Stimulated activated naive B cell treated with anti-CD40 and anti-IgM and Interleukin-4, amounts not matched to agents 10 μg/mL and 1 μg/mL and 100 μg/mL, for 72 hours (primary cell): ENCODE measurements at regions not wholly inside any gene's neighbourhood (a gene's known extent, or its start where the extent isn't known, plus 50 kb on each side); places are given as distances from the start of the nearest gene placed in this dataset.
"Not testable (repeated sequence)": the region's sequence is repeated elsewhere in the genome, so short reads cannot be mapped to it uniquely, and the experiment has no call there.

Source experiments
- ATAC-seq, 2 donors: fragments of 150-1000 bp; cut with Tn5 transposase; replicated peaks; 2 replicates each; pipeline ENCODE4 v1.10.0; 2021; ENCODE audit warnings: moderate library complexity in 1 of 2
- DNase-seq: peaks from one replicate; pipeline ENCODE4 v3.0.0; 2021
- H3K27ac Mint-ChIP-seq: one replicate; pipeline ENCODE4 v1.8.0; 2022; ENCODE audit warnings: mild to moderate bottlenecking, mixed read lengths
- H3K27me3 Mint-ChIP-seq, 2 donors: one replicate each; pipeline ENCODE4 v1.8.0; 2022; ENCODE audit warnings: mixed read lengths in 2 of 2
- H3K36me3 Mint-ChIP-seq, 2 donors: one replicate each; pipeline ENCODE4 v1.8.0; 2022; ENCODE audit warnings: mixed read lengths in 2 of 2, mild to moderate bottlenecking in 1 of 2
- H3K4me1 Mint-ChIP-seq, 2 donors: one replicate each; pipeline ENCODE4 v1.8.0; 2022; ENCODE audit warnings: mixed read lengths in 2 of 2, mild to moderate bottlenecking in 1 of 2
- H3K4me3 Mint-ChIP-seq, 2 donors: one replicate each; pipeline ENCODE4 v1.8.0; 2022; ENCODE audit warnings: mild to moderate bottlenecking in 2 of 2, mixed read lengths in 2 of 2, moderate library complexity in 1 of 2
- H3K9me3 Mint-ChIP-seq, 2 donors: one replicate each; pipeline ENCODE4 v1.8.0; 2022; ENCODE audit warnings: mixed read lengths in 2 of 2, mild to moderate bottlenecking in 1 of 2

DNA sequence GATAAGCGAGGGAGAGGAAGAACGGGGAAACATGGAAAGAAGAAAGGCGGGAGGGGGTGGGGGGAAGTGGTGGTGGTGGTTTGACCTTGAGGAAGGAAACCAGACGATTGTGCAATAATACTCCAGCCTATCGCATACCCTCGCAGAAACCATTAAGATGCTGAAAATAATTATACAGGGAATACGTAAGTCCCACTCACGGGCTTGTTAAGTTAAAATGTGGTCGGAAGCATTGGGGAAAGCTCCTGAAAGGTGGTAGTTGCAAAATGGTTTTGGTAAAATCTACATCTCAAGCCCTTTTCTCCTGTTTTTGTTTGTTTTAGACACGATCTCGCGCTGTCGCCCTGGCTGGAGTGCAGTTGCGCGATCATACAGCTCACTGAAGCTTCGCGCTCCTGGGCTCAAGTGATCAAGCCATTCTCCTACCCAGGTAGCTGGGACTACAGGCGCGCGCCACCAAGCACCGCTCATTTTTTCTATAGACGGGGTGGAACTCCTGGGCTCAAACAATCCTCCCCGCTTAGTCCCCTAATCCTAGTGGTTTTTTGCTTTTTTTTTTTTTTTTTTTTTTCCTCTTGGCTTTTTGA is 128.9 kb upstream of the ZNF184 start:
- H3K36me3 Mint-ChIP-seq: peaks cover 0 to 6% of the 10 kb centered on the region in 2 donors
- peaks cover 0 to 8% of the 10 kb centered on the region in 2 donors for H3K4me1 Mint-ChIP-seq
- no peak for DNase-seq
- H3K27ac Mint-ChIP-seq: no peak overlapping the region
- H3K4me3 Mint-ChIP-seq: no peak overlapping the region
- H3K27me3 Mint-ChIP-seq: peaks cover 62 to 76% of the 10 kb centered on the region in 2 donors
- H3K9me3 Mint-ChIP-seq: peaks cover 0 to 1% of the 10 kb centered on the region in 2 donors
- ATAC-seq: no peak

DNA sequence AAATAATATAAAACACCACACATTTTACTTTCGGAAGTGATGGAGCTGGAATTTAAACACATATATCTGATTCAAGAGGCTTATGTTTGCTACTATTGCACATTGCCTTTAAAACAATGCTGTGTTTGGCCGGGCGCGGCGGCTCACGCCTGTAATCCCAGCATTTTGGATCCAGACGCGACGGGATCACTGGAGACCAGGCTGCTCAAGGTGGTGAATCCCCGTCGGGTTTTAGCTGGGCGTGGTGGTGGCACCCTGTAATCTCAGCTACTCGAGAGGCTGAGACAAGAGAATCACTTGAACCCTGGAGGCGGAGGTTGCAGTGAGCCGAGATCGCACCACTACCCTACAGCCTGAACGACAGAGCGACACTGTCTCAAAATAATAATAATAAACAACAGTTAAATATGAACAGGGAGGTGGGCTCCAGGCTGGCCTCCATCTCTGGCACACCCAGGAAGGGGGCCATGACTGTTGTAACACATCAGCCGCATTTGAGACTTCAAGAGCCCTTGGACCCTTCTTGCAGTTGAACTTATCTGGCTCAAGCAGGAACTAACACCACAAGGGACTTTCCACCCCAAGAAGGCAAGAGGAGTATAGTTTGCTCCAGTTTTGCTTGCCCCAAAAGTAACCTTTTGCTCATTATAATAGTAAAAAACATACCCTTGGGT is 127.1 kb upstream of the ZNF184 start:
- no peak overlapping the region for H3K27ac Mint-ChIP-seq
- DNase-seq (no peak), ATAC-seq (no peak)
- H3K4me3 Mint-ChIP-seq: no peak overlapping the region
- peaks cover 0 to 1% of the 10 kb centered on the region in 2 donors for H3K9me3 Mint-ChIP-seq
- H3K27me3 Mint-ChIP-seq: peaks cover 59 to 68% of the 10 kb centered on the region in 2 donors
- H3K4me1 Mint-ChIP-seq: peaks cover 0 to 2% of the 10 kb centered on the region in 2 donors
- no peaks in the 10 kb centered on the region for H3K36me3 Mint-ChIP-seq

DNA sequence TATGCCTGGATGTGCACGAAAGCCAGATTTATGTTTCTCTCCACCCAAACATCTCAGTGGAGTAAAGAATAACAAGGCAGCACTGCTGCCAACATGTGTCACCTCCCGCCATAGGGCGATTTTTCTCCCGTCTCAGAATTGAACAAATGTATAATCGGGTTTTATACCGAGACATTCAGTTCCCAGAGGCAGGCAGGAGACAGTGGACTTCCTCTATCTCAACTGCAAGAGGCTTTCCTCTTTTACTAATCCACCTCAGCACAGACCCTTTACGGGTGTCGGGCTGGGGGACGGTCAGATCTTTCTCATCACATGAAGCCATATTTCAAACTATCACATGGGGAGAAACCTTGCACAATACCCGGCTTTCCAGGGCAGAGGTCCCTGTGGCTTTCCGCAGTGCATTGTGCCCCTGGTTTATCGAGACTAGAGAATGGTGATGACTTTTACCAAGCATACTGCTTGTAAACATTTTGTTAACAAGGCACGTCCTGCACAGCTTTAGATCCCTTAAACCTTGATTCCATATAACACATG is 124.2 kb upstream of the ZNF184 start:
- H3K4me3 Mint-ChIP-seq, H3K4me1 Mint-ChIP-seq, H3K9me3 Mint-ChIP-seq, H3K27ac Mint-ChIP-seq, DNase-seq, ATAC-seq, H3K36me3 Mint-ChIP-seq: not testable (repeated sequence)
- H3K27me3 Mint-ChIP-seq: peaks cover 44 to 50% of the 10 kb centered on the region in 2 donors

DNA sequence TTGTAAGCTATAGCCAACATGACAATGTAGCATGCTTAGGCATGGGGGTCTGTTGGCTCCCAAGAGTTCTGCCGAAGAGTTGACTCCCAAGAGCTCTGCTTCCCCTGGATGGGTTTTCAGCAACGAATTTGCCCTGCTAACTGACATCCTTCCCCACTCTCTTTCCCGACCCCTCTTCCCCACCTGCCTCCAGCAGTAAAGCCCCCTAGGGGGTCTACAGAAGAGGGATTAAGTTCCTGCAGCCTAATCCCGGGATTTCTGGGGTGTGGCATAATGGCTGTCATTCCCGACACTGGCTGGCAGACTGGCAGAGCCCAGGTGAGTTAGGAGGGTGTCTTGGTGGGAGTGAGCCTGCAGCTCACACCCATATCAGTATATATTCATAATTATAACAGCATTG is 121.0 kb upstream of the ZNF184 start:
- Mint-ChIP-seq H3K4me3 (peak overlapping the region in 1 of 2 donors; percentile 30), H3K27ac (no peak overlapping the region), H3K4me1 (no peaks in the 10 kb centered on the region), H3K27me3 (peaks cover 29 to 33% of the 10 kb centered on the region in 2 donors), H3K36me3 (no peaks in the 10 kb centered on the region), H3K9me3 (no peaks in the 10 kb centered on the region)
- DNase-seq: no peak
- no peak for ATAC-seq

DNA sequence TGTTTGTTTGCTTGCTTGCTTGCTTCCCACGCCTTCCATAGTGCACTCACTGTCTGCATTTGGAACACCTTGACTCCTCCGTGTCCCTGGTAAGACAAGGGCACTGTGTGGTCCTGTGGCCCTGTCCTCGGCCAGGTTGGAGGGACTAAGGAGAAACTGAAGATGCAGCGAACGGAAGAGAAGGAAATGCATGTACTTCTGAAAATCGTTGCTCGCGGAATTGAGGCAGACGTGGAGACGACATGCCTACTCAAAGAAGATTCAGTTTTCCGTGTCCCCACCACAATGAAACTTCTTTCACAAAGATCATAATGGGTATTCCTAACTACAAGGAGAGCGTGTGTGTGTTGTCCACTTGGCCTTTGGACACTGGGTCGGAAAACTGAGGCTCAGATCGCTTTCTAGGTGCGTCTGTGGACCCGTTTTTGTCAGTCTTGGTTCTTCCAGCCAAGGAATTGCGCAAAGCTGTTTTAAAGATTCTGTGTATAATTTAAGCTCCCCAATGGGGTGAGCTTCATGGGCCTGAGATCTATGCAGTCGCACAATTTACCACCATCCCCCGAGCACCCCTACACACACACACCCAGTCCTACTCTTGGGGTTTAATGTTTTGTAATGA is 120.4 kb upstream of the ZNF184 start:
- Mint-ChIP-seq H3K9me3 (no peaks in the 10 kb centered on the region), H3K36me3 (no peaks in the 10 kb centered on the region), H3K27ac (no peak overlapping the region), H3K27me3 (peaks cover 26 to 28% of the 10 kb centered on the region in 2 donors), H3K4me3 (no peak overlapping the region), H3K4me1 (no peaks in the 10 kb centered on the region)
- DNase-seq (no peak), ATAC-seq (peak in 1 of 2 donors; percentile 11)

DNA sequence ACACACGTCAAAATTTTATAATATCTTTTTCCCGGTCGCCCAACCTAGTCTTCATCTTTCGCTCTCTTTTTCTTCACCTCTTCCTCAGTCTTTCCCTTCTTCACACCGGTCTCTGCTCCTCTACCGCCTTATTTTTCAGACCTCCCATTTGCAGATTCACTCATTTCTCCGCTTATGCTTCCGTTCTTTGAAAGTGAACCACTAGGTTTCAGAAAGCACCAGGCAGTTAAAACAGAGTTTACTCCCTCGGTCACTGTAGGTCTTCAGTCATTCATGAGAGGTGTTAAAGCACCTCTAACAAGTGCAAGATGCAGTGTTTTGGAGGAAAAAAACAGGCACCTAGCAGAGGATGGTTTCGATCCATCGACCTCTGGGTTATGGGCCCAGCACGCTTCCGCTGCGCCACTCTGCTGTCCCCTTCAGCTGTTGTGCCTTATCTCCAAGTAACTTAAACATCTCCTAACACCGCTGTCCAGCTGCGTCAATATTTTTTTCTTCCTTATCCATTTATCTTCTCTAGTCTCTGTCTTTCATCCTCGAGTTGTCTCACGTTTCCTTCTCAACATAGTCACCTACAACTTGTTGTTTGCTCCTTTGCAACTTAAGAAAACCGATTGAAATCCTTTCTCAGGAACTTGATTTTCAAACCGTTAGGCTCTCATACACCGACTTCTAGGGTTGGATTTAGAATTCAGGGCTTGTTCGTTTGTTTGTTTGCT is 119.7 kb upstream of the ZNF184 start:
- ATAC-seq: peak; percentile 81 to 95
- H3K36me3 Mint-ChIP-seq: no peaks in the 10 kb centered on the region
- H3K27me3 Mint-ChIP-seq: peaks cover 28 to 29% of the 10 kb centered on the region in 2 donors
- no peaks in the 10 kb centered on the region for H3K9me3 Mint-ChIP-seq
- peak; percentile 43 for DNase-seq
- no peaks in the 10 kb centered on the region for H3K4me1 Mint-ChIP-seq
- no peak overlapping the region for H3K4me3 Mint-ChIP-seq
- H3K27ac Mint-ChIP-seq: no peak overlapping the region

DNA sequence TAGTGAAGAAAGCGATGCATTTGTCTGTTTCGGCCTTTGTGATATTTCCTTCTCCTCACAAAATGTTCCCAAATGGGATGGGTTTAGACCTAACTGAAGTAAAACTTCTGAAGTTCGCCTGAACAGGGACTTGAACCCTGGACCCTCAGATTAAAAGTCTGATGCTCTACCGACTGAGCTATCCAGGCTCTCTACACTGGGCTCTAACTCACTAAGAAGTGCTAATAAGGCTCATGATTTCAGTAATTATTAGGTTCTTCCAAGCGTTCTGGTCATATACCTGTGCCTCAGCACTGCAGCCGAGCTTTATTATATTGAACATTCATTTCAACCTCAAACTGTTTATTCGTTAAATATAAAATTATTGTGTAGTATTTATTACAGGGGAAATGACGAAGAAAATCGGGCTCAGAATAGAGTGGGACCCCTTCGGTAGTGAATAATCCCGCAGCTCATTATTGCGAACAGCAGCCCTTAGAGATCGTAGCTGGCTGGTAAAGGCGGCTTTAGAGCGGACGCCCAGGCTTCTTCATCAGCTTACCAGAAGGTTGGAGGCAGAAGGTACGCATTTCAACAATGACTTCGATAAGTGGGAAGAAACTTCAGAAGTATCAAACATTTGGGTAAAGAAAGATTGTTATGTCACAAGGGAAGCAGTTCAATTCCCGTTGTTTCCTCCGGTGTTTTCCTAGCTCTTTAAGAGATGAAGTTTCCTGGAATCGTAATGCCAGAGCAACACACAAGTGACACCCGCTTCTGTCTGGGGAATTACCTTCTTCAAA is 119.0 kb upstream of the ZNF184 start:
- no peak overlapping the region for H3K27ac Mint-ChIP-seq
- H3K4me1 Mint-ChIP-seq: no peaks in the 10 kb centered on the region
- no peaks in the 10 kb centered on the region for H3K36me3 Mint-ChIP-seq
- no peaks in the 10 kb centered on the region for H3K9me3 Mint-ChIP-seq
- peaks cover 26 to 34% of the 10 kb centered on the region in 2 donors for H3K27me3 Mint-ChIP-seq
- no peak overlapping the region for H3K4me3 Mint-ChIP-seq
- no peak for DNase-seq
- peak in 1 of 2 donors; percentile 45 for ATAC-seq

DNA sequence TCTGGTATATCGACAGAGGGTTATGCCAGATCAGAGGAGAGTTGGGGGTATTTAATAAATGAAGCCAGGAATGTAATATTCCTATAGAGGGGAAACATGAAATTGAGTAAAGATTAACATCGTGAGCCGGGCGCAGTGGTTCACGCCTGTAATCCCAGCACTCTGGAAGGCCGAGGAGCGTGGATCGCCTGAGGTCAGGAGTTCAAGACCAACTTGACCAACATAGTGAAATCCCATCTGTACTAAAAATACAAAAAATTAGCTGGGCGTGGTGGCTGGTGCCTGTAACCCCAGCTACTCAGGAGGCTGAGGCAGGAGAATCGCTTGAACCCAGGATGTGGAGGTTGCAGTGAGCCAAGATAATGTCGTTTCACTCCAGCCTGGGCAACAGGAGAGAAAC is 112.4 kb upstream of the ZNF184 start:
- H3K27ac Mint-ChIP-seq, ATAC-seq, DNase-seq, H3K4me3 Mint-ChIP-seq, H3K4me1 Mint-ChIP-seq, H3K9me3 Mint-ChIP-seq, H3K36me3 Mint-ChIP-seq: not testable (repeated sequence)
- H3K27me3 Mint-ChIP-seq: peaks cover 56 to 77% of the 10 kb centered on the region in 2 donors

DNA sequence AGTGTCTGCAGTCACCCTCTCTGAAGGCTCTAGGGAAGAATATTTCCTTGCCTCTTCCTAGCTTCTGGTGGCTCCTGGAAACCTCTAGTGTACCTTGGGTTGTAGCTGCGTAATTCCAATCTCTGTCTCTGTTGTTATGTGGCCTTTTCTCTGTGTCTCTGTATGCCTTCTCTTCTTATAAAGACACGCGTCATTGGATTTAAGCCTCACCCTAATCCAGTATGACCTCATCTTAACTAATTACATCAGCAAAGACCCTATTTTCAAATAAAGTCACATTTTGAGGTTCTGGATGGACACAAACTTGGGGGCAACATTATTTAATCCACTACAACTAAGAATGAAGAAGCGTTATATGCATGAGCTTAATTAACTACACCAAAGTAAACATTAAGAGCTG is 111.4 kb upstream of the ZNF184 start:
- Mint-ChIP-seq H3K4me3 (no peak overlapping the region), H3K9me3 (peaks cover 0 to 3% of the 10 kb centered on the region in 2 donors), H3K27ac (no peak overlapping the region), H3K27me3 (peaks cover 60 to 79% of the 10 kb centered on the region in 2 donors), H3K36me3 (peaks cover 0 to 4% of the 10 kb centered on the region in 2 donors), H3K4me1 (peaks cover 2 to 6% of the 10 kb centered on the region in 2 donors)
- ATAC-seq (no peak), DNase-seq (no peak)

DNA sequence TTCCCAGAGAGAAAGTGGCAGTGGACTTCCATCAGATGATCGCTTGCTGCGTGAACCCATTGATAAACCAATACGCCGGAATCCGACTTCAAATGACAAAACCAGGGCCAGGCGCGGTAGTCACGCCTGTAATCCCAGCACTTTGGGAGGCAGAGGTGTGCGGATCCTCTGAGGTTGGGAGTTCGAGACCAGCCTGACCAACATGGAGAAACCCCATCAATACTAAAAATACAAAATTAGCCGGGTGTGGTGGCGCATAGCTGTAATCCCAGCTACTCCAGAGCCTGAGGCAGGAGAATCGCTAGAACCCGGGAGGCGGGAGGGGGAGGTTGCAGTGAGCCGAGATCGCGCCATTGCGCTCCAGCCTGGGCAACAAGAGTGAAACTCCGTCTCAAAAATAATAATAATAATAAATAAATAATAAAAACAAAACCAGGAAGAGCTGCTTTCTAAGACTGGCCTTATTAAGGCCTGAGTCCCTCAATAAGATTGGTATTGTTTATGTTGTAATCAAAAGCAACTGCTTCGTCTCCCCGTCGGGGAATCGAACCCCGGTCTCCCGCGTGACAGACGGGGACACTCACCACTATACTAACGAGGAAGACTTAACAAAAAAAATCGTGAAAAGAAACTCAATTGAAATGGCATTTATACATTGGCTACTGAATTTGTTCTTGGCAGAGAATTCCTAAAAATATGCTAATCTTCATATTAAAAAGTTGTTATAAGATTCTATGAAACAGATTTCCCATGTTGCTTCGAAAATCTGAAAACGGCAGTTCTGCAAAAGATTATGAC is 110.2 kb upstream of the ZNF184 start:
- Mint-ChIP-seq H3K27me3 (peaks cover 61 to 87% of the 10 kb centered on the region in 2 donors), H3K4me3 (peak overlapping the region; percentile 58 to 82), H3K27ac (peak overlapping the region; percentile 97), H3K36me3 (peaks cover 0 to 4% of the 10 kb centered on the region in 2 donors), H3K9me3 (peaks cover 0 to 3% of the 10 kb centered on the region in 2 donors), H3K4me1 (peaks cover 2 to 6% of the 10 kb centered on the region in 2 donors)
- DNase-seq (peak; percentile 24), ATAC-seq (peak in 1 of 2 donors; percentile 50)

DNA sequence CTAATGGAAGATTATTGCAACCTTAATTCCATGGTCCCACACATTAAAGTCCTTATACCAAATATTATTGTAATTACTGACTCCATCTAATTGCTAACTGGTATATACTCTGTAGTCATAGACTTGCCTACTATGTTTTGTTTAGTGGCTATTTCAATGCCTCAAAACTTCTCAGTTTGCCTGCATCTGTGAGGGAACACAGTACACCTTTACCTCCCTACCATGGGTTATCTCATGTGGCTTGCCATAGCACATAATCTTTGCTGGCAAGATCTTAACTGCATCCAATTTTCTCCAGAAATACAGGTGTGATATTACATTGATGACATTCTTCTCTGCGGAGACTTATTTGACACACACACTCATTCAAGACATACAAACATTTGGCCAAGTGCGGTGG is 107.1 kb upstream of the ZNF184 start:
- Mint-ChIP-seq H3K36me3 (peaks cover 0 to 4% of the 10 kb centered on the region in 2 donors), H3K27me3 (peaks cover 48 to 68% of the 10 kb centered on the region in 2 donors), H3K27ac (no peak overlapping the region), H3K9me3 (peaks cover 0 to 3% of the 10 kb centered on the region in 2 donors), H3K4me3 (no peak overlapping the region), H3K4me1 (peaks cover 2 to 6% of the 10 kb centered on the region in 2 donors)
- no peak for DNase-seq
- no peak for ATAC-seq

DNA sequence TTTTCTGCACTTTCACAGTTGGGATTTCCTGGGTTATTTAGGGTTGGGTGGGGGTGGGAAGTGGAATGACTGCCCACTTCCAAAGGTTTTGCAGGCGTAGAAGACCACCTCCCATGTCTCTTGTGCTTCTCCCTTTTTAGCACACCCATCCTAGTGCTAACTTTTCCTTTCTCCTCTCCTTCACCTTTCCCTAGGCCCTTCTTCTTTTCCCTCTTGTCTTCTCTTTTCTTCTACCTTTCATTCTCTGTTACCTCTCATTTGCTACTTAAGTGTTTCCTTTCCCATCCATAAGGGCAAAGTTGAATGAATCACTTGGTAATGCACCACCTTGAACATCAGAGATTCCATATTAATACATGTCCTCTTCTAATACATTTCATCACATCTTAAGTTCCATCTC is 105.0 kb upstream of the ZNF184 start:
- Mint-ChIP-seq H3K27ac (no peak overlapping the region), H3K9me3 (peaks cover 0 to 2% of the 10 kb centered on the region in 2 donors), H3K4me1 (no peaks in the 10 kb centered on the region), H3K27me3 (peaks cover 39 to 55% of the 10 kb centered on the region in 2 donors), H3K36me3 (no peaks in the 10 kb centered on the region), H3K4me3 (no peak overlapping the region)
- DNase-seq: no peak
- no peak for ATAC-seq
